Right lobe of liver (tissue), 6 donors: ENCODE measurements at regions not wholly inside any gene's neighbourhood (a gene's known extent, or its start where the extent isn't known, plus 50 kb on each side); places are given as distances from the start of the nearest gene placed in this dataset.

Experiments used
- ATAC-seq, 4 donors: fragments of 200-7000 bp; cut with Tn5 transposase; one replicate each; pipeline ENCODE4 v1.9.1; 2020; ENCODE audit warnings: mild to moderate bottlenecking in 4 of 4, moderate library complexity in 4 of 4
- DNase-seq, 3 donors: peaks; one replicate each; pipeline ENCODE4 v3.0.0-alpha.2; 2020
- H3K27ac ChIP-seq, 3 donors: fragments of 200-600 bp; one replicate each; pipeline ENCODE4 v1.8.0; 2022
- H3K27me3 ChIP-seq, 2 donors: fragments of 200-600 bp; one replicate each; pipeline ENCODE4 v1.8.0; 2022
- H3K36me3 ChIP-seq, 4 donors: fragments of 200-600 bp; sonication (generic) in 1 of 4; one replicate each; pipeline versions ENCODE4 v1.5.1 to v1.8.0; 2017 to 2022; ENCODE audit warnings: control low read depth in 1 of 4
- H3K4me1 ChIP-seq, 4 donors: fragments of 200-600 bp; sonication (generic) in 1 of 4; one replicate each; pipeline versions ENCODE4 v1.5.1 to v1.8.0; 2017 to 2022; ENCODE audit warnings: control low read depth in 1 of 4
- H3K4me3 ChIP-seq, 3 donors: fragments of 200-600 bp; one replicate each; pipeline ENCODE4 v1.8.0; 2022
- H3K9me3 ChIP-seq, 4 donors: fragments of 200-600 bp; sonication (generic) in 1 of 4; one replicate each; pipeline versions ENCODE4 v1.5.1 to v1.8.0; 2017 to 2022; ENCODE audit warnings: control low read depth in 1 of 4
- CTCF ChIP-seq, 4 donors: fragments of 200-600 bp in 3 of 4; fragments of 450-650 bp in 1 of 4; IDR thresholded peaks; one replicate each; pipeline versions ENCODE4 v1.5.1 to v1.8.0; 2016 to 2022; ENCODE audit warnings: antibody characterized with exemption in 4 of 4, mild to moderate bottlenecking in 2 of 4
- POLR2A ChIP-seq: fragments of 450-650 bp; IDR thresholded peaks from one replicate; pipeline ENCODE4 v1.6.1; 2017; ENCODE audit warnings: antibody characterized with exemption, mild to moderate bottlenecking
- WGBS: methylation state at CpG from one replicate; pipeline ENCODE4 v1.1.6; 2018; ENCODE audit warnings: low coverage, low lambda C conversion rate; ENCODE audit not compliant: insufficient coverage; ENCODE audit errors: missing lambda C conversion rate; 5-methylcytosine and 5-hydroxymethylcytosine counted together
- intact Hi-C, 2 donors: fragments of 100-400 bp; cut with DNase I; formaldehyde crosslinking; loops; one replicate each; pipeline versions ENCODE4 v1.11.2 to v1.14.1; 2022
- donor health status: DM: no; HTN: yes; CAD: no.
- donor health status: DM: no; HTN: no; CAD: no.
- donor health status: DM: no; HTN: no; CAD: no.
- donor health status: DM: no; HTN: yes; CAD: no.
- donor health status: DM: no; HTN: yes; CAD: no.

GRCh38 chr4:175346376-175346775 is 428.2 kb downstream of the ADAM29 start:
- 61% methylated on average over 2 of the region's 2 CpGs for WGBS
- Histone ChIP-seq H3K27ac (no peak overlapping the region), H3K36me3 (no peaks in the 10 kb centered on the region), H3K27me3 (no peaks in the 10 kb centered on the region), H3K9me3 (no peaks in the 10 kb centered on the region), H3K4me1 (no peaks in the 10 kb centered on the region), H3K4me3 (no peak overlapping the region)
- ATAC-seq (no peak), DNase-seq (no peak)
- intact Hi-C loops = no loop called here
- TF ChIP-seq POLR2A (no peak), CTCF (IDR thresholded peaks at IDR 0.05) (no peak)

GRCh38 chr4:175350246-175350645 is 432.1 kb downstream of the ADAM29 start:
- TF ChIP-seq POLR2A = no peak
- TF ChIP-seq CTCF (IDR thresholded peaks at IDR 0.05) = no peak
- intact Hi-C loops = no loop called here
- DNase-seq (no peak), ATAC-seq (no peak)
- no peak overlapping the region for H3K27ac ChIP-seq
- H3K36me3 ChIP-seq = no peaks in the 10 kb centered on the region
- no peak overlapping the region for H3K4me3 ChIP-seq
- no peaks in the 10 kb centered on the region for H3K4me1 ChIP-seq
- WGBS = 54% methylated on average over 3 of the region's 3 CpGs
- H3K27me3 ChIP-seq = no peaks in the 10 kb centered on the region
- no peaks in the 10 kb centered on the region for H3K9me3 ChIP-seq

GRCh38 chr4:175351473-175351872 is 433.3 kb downstream of the ADAM29 start:
- no peaks in the 10 kb centered on the region for H3K27me3 ChIP-seq
- intact Hi-C loops = no loop called here
- no peak for ATAC-seq
- H3K9me3 ChIP-seq = no peaks in the 10 kb centered on the region
- H3K36me3 ChIP-seq = no peaks in the 10 kb centered on the region
- 62% methylated on average over 2 of the region's 2 CpGs for WGBS
- no peak for DNase-seq
- no peak for TF ChIP-seq CTCF (IDR thresholded peaks at IDR 0.05)
- H3K4me1 ChIP-seq = no peaks in the 10 kb centered on the region
- no peak overlapping the region for H3K4me3 ChIP-seq
- H3K27ac ChIP-seq = no peak overlapping the region

GRCh38 chr4:175369087-175369486 is 443.0 kb downstream of the GPM6A start:
- Histone ChIP-seq H3K9me3 (no peaks in the 10 kb centered on the region), H3K27me3 (no peaks in the 10 kb centered on the region), H3K36me3 (no peaks in the 10 kb centered on the region), H3K4me3 (no peak overlapping the region), H3K4me1 (no peaks in the 10 kb centered on the region), H3K27ac (no peak overlapping the region)
- WGBS = 51% methylated on average over 6 of the region's 6 CpGs
- DNase-seq (no peak), ATAC-seq (no peak)
- intact Hi-C loops = no loop called here
- TF ChIP-seq POLR2A = no peak
- TF ChIP-seq CTCF (IDR thresholded peaks at IDR 0.05) = no peak

GRCh38 chr4:175371091-175371490 is 441.0 kb downstream of the GPM6A start:
- Histone ChIP-seq H3K27me3 (no peaks in the 10 kb centered on the region), H3K27ac (no peak overlapping the region), H3K4me3 (no peak overlapping the region), H3K4me1 (no peaks in the 10 kb centered on the region), H3K9me3 (no peaks in the 10 kb centered on the region), H3K36me3 (no peaks in the 10 kb centered on the region)
- no peak for ATAC-seq
- no peak for DNase-seq
- TF ChIP-seq POLR2A (no peak), CTCF (IDR thresholded peaks at IDR 0.05) (no peak)
- intact Hi-C loops = no loop called here
- no CpG with 5 or more reads among the region's 1 CpG for WGBS
